Activated CD4-positive, CD25-positive, alpha-beta regulatory T cell treated with anti-CD3 and anti-CD28 coated beads, Interleukin-2, amount 50 U/mL, for 16 hours (primary cell): ENCODE measurements at regions not wholly inside any gene's neighbourhood (a gene's known extent, or its start where the extent isn't known, plus 50 kb on each side); places are given as distances from the start of the nearest gene placed in this dataset.
"Not testable (repeated sequence)": the region's sequence is repeated elsewhere in the genome, so short reads cannot be mapped to it uniquely, and the experiment has no call there.

ENCODE experiments used
- DNase-seq: peaks from one replicate; pipeline ENCODE4 v3.0.0-alpha.2; 2020; ENCODE audit warnings: low read depth, low spot score

GRCh38 chr4:178165251-178165950 is 723.2 kb upstream of the AGA start:
- no peak for DNase-seq

- DNase-seq = no peak
These were observed 723.7 kb upstream of the AGA start for GRCh38 chr4:178165951-178166308.

DNA sequence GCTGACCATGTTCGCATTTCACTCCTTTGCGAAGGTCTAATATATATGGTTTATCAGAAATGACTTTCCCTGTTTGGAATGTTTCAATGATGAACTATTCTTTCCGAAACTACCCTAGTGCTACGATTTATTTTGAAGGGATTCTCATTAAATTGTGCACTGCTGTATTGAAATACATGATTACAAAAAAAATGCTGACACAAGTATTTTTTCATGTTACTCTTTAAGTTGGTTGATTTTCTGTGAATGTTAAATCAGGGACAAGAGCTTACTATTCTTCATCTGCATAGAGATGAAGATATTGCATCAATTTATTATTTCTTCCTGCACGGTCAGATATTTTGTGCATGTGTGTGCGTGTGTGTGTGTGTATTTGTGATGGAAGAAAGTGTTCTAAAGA is 731.5 kb upstream of the AGA start:
- no peak for DNase-seq

- DNase-seq = no peak
These were observed 732.5 kb upstream of the AGA start for GRCh38 chr4:178174756-178175155.

- no peak for DNase-seq
These were observed 743.3 kb upstream of the AGA start for GRCh38 chr4:178185517-178185916.

DNA sequence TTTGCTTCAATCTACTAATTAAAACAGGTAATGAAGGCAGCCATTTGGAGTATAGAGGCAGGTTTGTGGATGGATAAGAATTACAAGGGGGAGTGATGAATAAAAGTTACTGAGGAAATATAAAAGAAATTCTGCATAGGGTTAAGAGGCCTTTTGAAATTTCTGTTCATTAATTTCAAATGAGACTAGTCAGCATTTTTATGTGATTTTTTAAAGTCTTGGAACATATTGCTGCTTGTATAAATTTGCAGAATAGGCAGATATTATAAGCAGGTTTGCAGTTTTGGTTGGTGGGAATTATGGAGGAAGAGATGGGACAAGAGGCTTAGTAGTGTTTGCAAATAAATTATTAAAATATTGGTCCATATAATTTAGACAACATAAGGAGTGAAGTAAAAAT is 750.4 kb upstream of the AGA start:
- DNase-seq = no peak

GRCh38 chr4:178196751-178197374 is 754.6 kb upstream of the AGA start:
- no peak for DNase-seq

GRCh38 chr4:178198691-178199090 is 756.5 kb upstream of the AGA start:
- no peak for DNase-seq

DNA sequence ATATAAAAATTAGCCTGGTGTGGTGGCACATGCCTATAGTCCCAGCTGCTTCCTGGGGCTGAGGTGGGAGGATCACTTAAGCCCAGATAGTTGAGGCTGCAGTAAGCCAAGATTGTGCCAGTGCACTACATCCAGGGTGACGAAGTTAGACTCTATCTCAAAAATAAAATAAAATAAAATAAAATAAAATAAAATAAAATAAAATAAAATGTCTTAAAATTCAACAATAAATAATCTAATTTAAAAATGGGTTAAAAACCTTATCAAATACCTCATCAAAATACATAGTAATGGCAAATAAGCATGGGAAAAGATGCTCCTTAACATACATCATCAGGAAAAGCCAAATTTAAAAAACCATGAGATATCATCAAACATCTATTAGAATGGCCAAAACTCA is 760.2 kb upstream of the AGA start:
- no peak for DNase-seq

DNA sequence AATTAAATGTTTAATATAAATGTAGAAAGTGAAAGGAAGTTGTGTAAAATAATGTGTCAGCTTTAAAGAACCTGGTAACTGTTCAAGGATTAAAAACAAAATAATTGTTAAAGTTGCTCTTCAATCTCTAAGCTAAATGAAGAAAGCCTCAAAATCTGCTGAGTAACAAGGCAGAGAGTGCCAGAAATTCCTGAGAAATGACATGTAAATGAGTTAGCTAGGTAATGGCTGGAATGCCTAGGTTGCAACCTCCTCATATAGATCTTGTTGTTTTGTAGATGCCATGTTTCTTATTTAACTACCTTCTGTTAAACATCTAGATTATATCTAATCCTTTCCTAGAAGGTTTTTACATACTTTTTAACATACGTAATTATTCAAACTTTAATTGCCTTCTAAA is 763.6 kb upstream of the AGA start:
- no peak for DNase-seq

- DNase-seq = no peak
These were observed 773.1 kb upstream of the AGA start for GRCh38 chr4:178215309-178215708.

GRCh38 chr4:178215763-178216162 is 773.5 kb upstream of the AGA start:
- DNase-seq = no peak

DNA sequence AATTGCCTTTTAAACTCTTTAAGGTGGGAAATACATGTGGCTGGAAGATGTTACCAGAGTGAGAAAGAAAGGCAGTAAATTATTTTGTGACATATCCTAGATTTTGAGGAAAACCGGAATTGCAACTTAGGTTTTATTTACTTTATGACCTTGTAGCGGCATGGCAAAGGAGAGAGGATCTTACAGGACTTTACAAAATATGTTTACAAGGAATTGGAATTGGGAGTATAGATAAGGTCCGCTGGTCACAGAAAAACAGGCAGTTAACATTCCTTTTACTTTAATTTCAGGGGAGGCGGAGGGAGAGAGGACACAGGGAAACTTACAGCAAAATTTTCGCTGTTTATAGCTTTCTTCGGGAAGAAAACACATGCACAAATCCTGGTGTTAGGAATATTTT is 784.2 kb upstream of the AGA start:
- DNase-seq = not testable (repeated sequence)

DNA sequence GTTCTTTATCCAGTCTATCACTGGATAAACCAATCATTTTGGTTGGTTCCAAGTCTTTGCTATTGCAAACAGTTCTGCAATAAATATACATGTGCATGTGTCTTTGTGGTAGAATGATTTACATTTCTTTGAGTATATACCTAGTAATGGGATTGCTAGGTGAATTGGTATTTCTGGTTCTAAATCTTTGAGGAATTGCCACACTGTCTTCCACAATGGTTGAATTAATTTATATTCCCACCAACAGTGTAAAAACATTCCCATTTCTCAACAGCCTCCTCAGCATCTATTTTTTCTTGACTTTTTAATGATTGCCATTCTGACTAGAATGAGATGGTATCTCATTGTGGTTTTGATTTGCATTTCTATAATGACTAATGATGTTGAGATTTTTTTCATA is 791.7 kb upstream of the AGA start:
- DNase-seq = no peak

DNA sequence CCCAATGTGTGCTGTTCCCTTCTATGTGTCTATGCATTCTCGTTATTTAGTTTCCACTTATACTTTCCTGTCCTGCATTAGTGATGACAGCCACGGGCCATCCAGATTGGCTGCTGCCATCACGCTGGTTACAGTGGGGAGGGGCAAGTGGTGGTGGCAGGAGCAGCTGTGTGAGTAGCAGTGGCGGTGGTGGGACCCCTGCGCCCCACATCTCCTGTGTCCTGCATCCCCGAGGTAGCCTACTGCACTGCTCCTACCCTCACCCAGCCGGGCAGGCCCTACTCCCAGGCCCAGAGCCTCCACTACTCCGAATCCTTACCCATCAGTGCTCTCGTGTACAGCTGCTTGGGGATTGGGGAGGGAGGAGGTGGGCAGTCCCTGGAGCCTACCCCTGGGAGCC is 798.7 kb upstream of the AGA start:
- no peak for DNase-seq

DNA sequence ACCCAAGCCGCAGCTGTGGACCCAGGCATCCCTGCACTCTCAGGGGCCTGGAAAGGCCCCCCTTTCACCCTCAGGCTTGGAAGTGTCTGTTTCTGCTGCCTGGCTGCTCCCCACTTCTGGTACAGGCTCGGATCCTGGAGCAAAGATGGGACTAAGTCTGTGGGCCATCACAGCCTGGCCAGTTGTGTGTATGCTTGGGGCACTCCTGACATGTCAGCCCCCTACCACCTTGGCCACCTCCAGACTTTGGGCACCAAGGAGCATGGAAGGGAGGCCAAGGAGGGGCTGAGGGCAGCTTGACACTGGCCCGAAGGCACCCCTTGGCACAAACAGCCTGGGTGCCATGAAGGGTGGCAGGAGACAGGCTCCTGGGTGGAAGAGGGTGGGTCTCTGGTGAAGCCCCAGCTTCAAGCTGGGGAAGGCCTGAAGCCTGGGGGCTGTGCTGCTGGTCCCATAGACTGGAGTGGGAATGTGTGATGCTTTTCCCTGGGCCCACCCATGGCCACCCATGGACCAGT is 799.4 kb upstream of the AGA start:
- no peak for DNase-seq

DNA sequence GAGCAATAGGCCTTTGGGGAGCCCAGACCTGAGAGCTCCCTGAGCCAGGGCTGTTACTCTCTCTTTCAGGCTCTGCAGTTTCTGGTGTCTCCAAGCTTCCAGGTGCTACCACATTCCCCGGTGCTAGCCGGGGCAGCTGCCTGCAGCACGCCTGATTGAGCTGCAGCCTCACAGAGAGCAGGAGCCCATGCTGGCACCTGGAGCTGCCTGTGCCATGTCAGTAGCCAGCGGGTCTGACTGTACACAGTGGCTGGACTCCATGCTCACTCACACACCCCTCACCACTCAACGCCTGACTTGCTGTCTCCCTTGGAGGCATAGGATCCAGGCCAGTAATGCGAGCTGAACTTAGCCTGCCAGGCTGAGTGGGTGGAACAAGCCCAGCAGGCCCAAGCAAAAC is 800.4 kb upstream of the AGA start:
- DNase-seq = no peak

GRCh38 chr4:178244785-178245184 is 802.5 kb upstream of the AGA start:
- no peak for DNase-seq

GRCh38 chr4:178255172-178255571 is 812.9 kb upstream of the AGA start:
- DNase-seq = no peak

- DNase-seq = no peak
These were observed 816.4 kb upstream of the AGA start for GRCh38 chr4:178258603-178259002.

GRCh38 chr4:178259566-178259965 is 817.3 kb upstream of the AGA start:
- DNase-seq = no peak

DNA sequence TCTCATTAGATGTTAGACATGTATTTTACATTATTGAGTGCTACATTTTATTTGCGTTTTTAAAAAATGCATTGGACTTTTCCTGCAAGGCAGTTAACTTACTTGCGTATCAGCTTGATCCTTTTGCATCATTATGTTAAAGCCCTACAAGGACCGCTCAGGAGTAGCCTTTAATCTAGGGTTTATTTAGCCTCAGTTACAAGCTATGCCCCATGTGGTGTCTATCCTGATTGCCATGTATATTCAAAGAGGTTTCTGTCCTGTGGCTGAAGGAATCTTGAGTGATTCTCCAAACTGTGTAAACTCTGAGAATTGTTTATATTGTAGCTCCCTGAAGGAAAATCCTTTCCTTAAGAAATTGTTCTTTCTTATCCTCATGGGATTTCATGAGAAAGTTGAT is 821.8 kb upstream of the AGA start:
- no peak for DNase-seq

GRCh38 chr4:178271386-178271785 is 829.1 kb upstream of the AGA start:
- DNase-seq = no peak

DNA sequence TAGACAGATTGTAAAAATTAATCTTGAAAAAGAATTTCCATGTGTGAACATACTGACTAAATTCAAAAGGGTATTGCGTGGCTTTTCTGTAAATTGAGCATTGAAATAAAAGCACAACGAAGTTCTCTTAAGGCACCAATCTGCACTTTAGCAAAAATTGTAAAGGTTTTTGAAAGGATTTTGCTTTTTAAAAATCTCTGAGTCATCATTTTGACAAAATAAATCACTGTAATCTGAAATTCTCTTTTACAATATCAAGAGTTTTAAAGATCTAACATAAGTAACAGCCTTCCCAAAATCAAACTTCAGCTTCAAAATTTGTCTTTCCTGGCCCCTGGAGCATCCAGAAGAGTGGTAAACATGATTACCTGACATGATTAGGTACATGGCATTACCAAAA is 830.9 kb upstream of the AGA start:
- DNase-seq = no peak
